Thoracic aorta (tissue), 2 donors: ENCODE measurements at regions not wholly inside any gene's neighbourhood (a gene's known extent, or its start where the extent isn't known, plus 50 kb on each side); places are given as distances from the start of the nearest gene placed in this dataset.

Experiments
- ATAC-seq: fragments of 150-250 bp; one replicate; pipeline ENCODE4 v1.8.0; 2017; ENCODE audit warnings: low read depth; ENCODE audit not compliant: insufficient number of reproducible peaks, low FRiP score
- DNase-seq: peaks from one replicate; pipeline ENCODE4 v3.0.0-alpha.2; 2020; ENCODE audit warnings: low spot score
- H3K27ac ChIP-seq, 2 donors: fragments of 200-600 bp; sonication (generic); 1 replicate in 1 of 2; 2 replicates in 1 of 2; pipeline ENCODE4 v1.5.1; 2016; ENCODE audit warnings: mild to moderate bottlenecking in 2 of 2, moderate library complexity in 2 of 2
- H3K27me3 ChIP-seq: fragments of 200-600 bp; sonication (generic); replicated peaks from 2 replicates; pipeline ENCODE4 v1.6.0; 2016; ENCODE audit warnings: mild to moderate bottlenecking; ENCODE audit not compliant: insufficient read depth
- H3K36me3 ChIP-seq: fragments of 200-600 bp; sonication (generic); one replicate; pipeline ENCODE4 v1.5.1; 2016
- H3K4me1 ChIP-seq, 2 donors: fragments of 200-600 bp; sonication (generic); 1 replicate in 1 of 2; 2 replicates in 1 of 2; pipeline versions ENCODE4 v1.5.1 to v1.6.0; 2016; ENCODE audit warnings: low read depth in 2 of 2, mild to moderate bottlenecking in 1 of 2; ENCODE audit not compliant: control insufficient read depth in 1 of 2
- H3K4me3 ChIP-seq: fragments of 200-600 bp; sonication (generic); 2 replicates; pipeline ENCODE4 v1.5.1; 2016; ENCODE audit warnings: mild to moderate bottlenecking
- H3K9me3 ChIP-seq: fragments of 200-600 bp; sonication (generic); 2 replicates; pipeline ENCODE4 v1.5.1; 2016
- CTCF ChIP-seq: fragments of 200-600 bp; sonication (generic); IDR thresholded peaks from one replicate; pipeline ENCODE4 v1.5.1; 2019; ENCODE audit warnings: antibody characterized with exemption

- no peak for ATAC-seq
- Histone ChIP-seq H3K4me3 (no peak overlapping the region), H3K27ac (no peak overlapping the region), H3K36me3 (no peaks in the 10 kb centered on the region), H3K4me1 (peaks cover 5 to 15% of the 10 kb centered on the region in 2 donors), H3K27me3 (no peaks in the 10 kb centered on the region), H3K9me3 (no peaks in the 10 kb centered on the region)
- no peak for DNase-seq
- no peak for TF ChIP-seq CTCF
Measured at GRCh38 chr18:22737054-22737453, 196.1 kb upstream of the RBBP8 start.

DNA sequence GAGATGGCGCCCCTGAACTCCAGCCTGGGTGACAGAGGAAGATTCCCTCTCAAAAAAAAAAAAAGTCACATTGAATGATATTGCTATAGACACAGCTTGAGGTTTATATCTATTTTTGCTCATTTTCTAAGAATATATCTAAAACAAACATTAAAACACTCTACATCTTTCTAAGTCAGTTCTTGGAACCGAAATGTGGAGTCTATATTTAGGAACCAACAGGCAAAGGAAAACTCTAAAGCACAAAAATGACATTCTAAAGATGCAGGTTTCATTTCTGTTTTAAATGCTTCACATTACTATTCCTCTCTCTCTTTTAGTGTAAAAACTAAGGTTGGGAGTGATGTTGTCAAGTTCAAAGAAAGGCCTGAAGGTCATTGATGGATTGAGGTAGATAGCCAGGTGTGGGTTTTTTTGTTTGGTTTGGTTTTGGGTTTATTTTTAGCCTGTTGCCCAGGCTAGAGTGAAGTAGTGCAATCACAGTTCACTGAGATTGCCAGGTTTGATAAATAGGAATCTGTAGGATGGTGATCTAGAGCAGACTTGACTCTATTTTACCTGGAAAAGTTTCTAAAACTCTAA lies 194.0 kb upstream of the RBBP8 start:
- Histone ChIP-seq H3K4me3 (no peak overlapping the region), H3K4me1 (peaks cover 5 to 15% of the 10 kb centered on the region in 2 donors), H3K9me3 (no peaks in the 10 kb centered on the region), H3K36me3 (no peaks in the 10 kb centered on the region), H3K27me3 (no peaks in the 10 kb centered on the region), H3K27ac (peak overlapping the region in 1 of 2 donors; percentile 43)
- no peak for ATAC-seq
- TF ChIP-seq CTCF, result no peak
- no peak for DNase-seq

- H3K4me1 ChIP-seq, result peaks cover 5 to 15% of the 10 kb centered on the region in 2 donors
- DNase-seq (no peak), ATAC-seq (no peak)
- no peak for TF ChIP-seq CTCF
- no peak overlapping the region for H3K27ac ChIP-seq
- H3K27me3 ChIP-seq, result no peaks in the 10 kb centered on the region
- no peaks in the 10 kb centered on the region for H3K9me3 ChIP-seq
- no peak overlapping the region for H3K4me3 ChIP-seq
- no peaks in the 10 kb centered on the region for H3K36me3 ChIP-seq
Measured at GRCh38 chr18:22739789-22740188, 193.3 kb upstream of the RBBP8 start.

DNA sequence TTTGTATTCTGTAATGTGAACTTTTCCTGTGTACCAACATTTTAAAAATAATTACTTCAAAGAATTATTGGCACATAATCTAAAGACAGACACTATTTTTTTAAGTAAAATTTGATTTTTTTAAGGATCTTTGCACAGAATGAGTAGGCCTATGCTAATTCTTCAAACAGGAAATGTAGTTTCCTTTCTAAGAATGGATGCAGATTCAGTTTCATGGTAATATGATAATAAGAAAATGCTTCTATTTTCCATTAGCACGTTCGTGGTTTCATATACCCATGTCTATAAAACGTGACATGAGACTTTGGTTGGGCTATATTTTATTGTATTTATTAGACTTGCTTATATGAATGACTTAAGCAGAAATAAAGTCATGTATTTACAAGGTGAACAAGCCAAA lies 191.8 kb upstream of the RBBP8 start:
- Histone ChIP-seq H3K27ac (no peak overlapping the region), H3K4me1 (peaks cover 5 to 15% of the 10 kb centered on the region in 2 donors), H3K4me3 (no peak overlapping the region), H3K9me3 (no peaks in the 10 kb centered on the region), H3K36me3 (no peaks in the 10 kb centered on the region), H3K27me3 (no peaks in the 10 kb centered on the region)
- no peak for DNase-seq
- no peak for TF ChIP-seq CTCF
- ATAC-seq, result no peak

GRCh38 chr18:22742409-22742808 lies 190.7 kb upstream of the RBBP8 start:
- Histone ChIP-seq H3K4me3 (no peak overlapping the region), H3K27ac (no peak overlapping the region), H3K27me3 (no peaks in the 10 kb centered on the region), H3K36me3 (no peaks in the 10 kb centered on the region), H3K4me1 (peaks cover 5 to 15% of the 10 kb centered on the region in 2 donors), H3K9me3 (no peaks in the 10 kb centered on the region)
- no peak for TF ChIP-seq CTCF
- DNase-seq, result no peak
- no peak for ATAC-seq
